ENCODE measurements at regions not wholly inside any gene's neighbourhood (a gene's known extent, or its start where the extent isn't known, plus 50 kb on each side); places are given as distances from the start of the nearest gene placed in this dataset.

DNA sequence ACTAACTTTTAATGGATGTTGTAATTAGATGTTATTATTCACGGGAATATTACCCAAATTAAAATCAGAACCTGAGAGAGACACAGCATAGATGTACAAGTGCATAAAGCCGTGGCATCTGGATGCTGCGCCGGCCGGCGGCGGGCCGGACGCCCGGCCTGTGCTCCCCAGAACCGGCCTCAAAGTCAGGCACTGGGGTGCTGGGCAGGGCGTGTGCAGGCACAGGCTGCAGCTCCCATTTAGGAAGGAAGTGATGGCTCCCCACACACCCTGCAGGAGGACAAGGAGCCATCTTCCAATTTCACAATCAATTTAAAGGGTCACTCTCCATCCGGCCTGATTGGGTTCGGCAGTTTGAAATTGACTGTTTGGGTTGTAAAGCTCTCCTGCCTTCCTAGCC, 367.7 kb upstream of the SALL3 start:
- no peak for DNase-seq (ENCODE audit: low read depth)
- TF ChIP-seq, protein P1, sequence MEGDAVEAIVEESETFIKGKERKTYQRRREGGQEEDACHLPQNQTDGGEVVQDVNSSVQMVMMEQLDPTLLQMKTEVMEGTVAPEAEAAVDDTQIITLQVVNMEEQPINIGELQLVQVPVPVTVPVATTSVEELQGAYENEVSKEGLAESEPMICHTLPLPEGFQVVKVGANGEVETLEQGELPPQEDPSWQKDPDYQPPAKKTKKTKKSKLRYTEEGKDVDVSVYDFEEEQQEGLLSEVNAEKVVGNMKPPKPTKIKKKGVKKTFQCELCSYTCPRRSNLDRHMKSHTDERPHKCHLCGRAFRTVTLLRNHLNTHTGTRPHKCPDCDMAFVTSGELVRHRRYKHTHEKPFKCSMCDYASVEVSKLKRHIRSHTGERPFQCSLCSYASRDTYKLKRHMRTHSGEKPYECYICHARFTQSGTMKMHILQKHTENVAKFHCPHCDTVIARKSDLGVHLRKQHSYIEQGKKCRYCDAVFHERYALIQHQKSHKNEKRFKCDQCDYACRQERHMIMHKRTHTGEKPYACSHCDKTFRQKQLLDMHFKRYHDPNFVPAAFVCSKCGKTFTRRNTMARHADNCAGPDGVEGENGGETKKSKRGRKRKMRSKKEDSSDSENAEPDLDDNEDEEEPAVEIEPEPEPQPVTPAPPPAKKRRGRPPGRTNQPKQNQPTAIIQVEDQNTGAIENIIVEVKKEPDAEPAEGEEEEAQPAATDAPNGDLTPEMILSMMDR (IDR thresholded peaks at IDR 0.05; ENCODE audit: control insufficient read depth, insufficient read depth, low read depth, low read length, missing control alignments) = no peak
- no peak overlapping the region for H3K4me3 ChIP-seq (ENCODE audit: control insufficient read depth, low read depth, low read length)

DNA sequence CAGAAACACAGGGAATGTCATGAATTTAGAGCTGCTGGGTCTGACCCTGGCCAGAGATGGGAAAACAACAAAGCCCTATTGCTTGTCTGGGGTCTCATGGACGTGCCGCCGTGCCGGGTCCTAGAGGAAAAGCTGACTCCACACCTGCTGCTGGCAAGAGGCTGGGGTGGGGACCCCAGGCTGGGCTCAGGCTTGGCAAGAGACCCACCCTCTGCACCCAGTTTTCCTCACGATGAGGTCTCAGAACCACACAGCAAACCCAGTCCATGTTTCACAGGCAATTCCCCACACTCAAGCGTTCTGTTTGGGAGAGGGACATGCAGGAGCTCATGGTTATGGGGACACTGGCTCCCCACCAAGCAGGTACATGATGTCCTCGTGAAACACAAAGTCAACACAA, 367.3 kb upstream of the SALL3 start:
- DNase-seq (ENCODE audit: low read depth) = no peak
- no peak overlapping the region for H3K4me3 ChIP-seq (ENCODE audit: control insufficient read depth, low read depth, low read length)
- TF ChIP-seq, protein P1 (IDR thresholded peaks at IDR 0.05; ENCODE audit: control insufficient read depth, insufficient read depth, low read depth, low read length, missing control alignments) = no peak

DNA sequence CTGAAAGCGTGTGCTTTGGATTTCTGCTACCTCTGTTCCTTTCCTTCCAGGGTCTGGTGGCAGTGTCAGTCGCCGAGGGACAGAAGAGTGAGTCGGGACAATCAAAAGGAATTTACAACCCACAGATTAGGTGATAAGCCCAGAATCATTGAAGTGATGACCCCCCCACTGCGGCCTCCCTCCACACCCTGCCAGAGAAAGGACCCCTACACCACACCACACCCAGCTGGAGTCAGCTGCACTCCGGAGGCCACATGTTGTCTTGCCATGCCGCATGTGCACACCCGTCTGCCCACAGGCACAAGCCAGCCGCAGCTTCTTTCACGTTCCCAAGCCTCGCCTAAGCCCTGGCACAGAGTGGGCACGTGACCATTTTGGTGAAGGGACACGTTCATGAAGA, 366.8 kb upstream of the SALL3 start:
- DNase-seq (ENCODE audit: low read depth) = no peak
- TF ChIP-seq, protein P1 (IDR thresholded peaks at IDR 0.05; ENCODE audit: control insufficient read depth, insufficient read depth, low read depth, low read length, missing control alignments) = no peak

DNA sequence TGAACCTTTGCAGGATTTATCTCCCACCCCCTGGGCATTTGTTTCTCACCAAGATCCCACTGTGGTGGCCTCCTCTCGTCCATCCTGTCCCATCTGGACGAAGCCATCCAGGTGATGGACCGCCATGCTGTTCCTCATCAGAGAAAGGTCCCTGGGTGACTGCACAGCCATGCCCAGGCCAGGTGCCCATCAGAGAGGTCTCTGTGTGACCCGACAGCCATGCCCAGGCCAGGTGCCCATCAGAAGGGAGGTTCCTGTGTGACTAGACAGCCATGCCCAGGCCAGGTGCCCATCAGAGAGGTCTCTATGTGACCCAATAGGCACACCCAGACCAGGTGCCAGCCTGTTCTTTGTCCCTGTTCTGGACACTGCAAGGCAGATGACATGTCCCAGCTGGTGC, 360.9 kb upstream of the SALL3 start:
- no peak for DNase-seq (ENCODE audit: low read depth)
- TF ChIP-seq, protein P1 (IDR thresholded peaks at IDR 0.05; ENCODE audit: control insufficient read depth, insufficient read depth, low read depth, low read length, missing control alignments) = no peak
- no peak overlapping the region for H3K4me3 ChIP-seq (ENCODE audit: control insufficient read depth, low read depth, low read length)

More for the DNA sequence above, 366.8 kb upstream of the SALL3 start:
- no peak overlapping the region for H3K4me3 ChIP-seq (ENCODE audit: control insufficient read depth, low read depth, low read length)

DNA sequence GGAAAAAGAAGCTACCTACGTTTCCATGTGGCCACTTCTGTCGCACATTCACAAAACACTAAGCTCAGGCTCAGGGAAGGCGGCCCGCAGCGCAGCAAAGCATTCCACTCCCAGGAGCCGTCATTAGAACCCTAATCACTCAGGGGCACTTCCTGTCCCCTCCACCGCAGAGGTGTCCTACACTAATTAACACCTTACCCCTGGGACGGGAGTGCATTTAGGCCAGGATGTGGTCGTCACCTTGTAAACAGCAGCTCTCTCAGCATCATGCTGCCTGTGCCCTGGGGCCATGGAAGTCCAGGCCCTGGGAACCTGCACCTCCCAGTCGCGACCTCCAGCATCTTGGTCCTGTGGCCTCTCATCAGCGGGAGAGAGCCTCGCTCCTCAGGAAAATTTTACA, 359.8 kb upstream of the SALL3 start:
- TF ChIP-seq, protein P1 (IDR thresholded peaks at IDR 0.05; ENCODE audit: control insufficient read depth, insufficient read depth, low read depth, low read length, missing control alignments) = no peak
- no peak for DNase-seq (ENCODE audit: low read depth)
- H3K4me3 ChIP-seq (ENCODE audit: control insufficient read depth, low read depth, low read length) = no peak overlapping the region

DNA sequence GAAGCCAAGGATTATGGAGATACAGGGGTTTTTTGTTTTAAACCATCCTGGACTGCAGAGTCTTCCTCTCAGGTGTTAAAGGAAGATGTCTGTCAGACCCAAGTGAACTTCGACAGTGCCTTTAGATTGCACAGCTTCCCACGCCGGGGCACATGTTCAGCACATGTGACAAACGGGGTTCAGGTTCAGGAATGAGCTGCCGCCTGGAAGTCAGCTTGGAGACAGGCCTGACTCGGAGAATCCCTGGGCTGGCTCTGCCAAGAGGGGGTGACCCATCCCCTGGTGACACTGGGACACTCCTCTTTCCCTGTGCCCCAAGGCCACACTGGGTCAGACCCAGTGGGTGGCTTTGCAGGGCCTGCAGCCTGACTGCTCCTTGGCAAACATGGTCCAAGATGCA, 359.3 kb upstream of the SALL3 start:
- H3K4me3 ChIP-seq (ENCODE audit: control insufficient read depth, low read depth, low read length) = no peak overlapping the region
- TF ChIP-seq, protein P1 (IDR thresholded peaks at IDR 0.05; ENCODE audit: control insufficient read depth, insufficient read depth, low read depth, low read length, missing control alignments) = no peak
- no peak for DNase-seq (ENCODE audit: low read depth)

Data from AG09309 (cell line).